ENCODE measurements at regions not wholly inside any gene's neighbourhood (a gene's known extent, or its start where the extent isn't known, plus 50 kb on each side); places are given as distances from the start of the nearest gene placed in this dataset.

- H3K27me3 ChIP-seq (ENCODE audit: control insufficient read depth, insufficient read depth, low read length), result no peaks in the 10 kb centered on the region
- no peak overlapping the region for H3K27ac ChIP-seq (ENCODE audit: low read length)
- H3K36me3 ChIP-seq (ENCODE audit: control insufficient read depth, low read depth, low read length), result no peaks in the 10 kb centered on the region
- no peaks in the 10 kb centered on the region for H3K9me3 ChIP-seq (ENCODE audit: control insufficient read depth, low read depth, low read length)
- H3K4me3 ChIP-seq (ENCODE audit: low read length), result no peak overlapping the region
- H3K4me1 ChIP-seq (ENCODE audit: control insufficient read depth, low read depth, low read length), result no peaks in the 10 kb centered on the region
- no peak overlapping the region for H3K9ac ChIP-seq (ENCODE audit: low read length)
Measured at GRCh38 chr12:67822826-67823225, 166.4 kb upstream of the IFNG-AS1 start.

GRCh38 chr12:67826148-67826547 lies 163.1 kb upstream of the IFNG-AS1 start:
- H3K27me3 ChIP-seq (ENCODE audit: control insufficient read depth, insufficient read depth, low read length), result no peaks in the 10 kb centered on the region
- H3K4me3 ChIP-seq (ENCODE audit: low read length), result no peak overlapping the region
- H3K27ac ChIP-seq (ENCODE audit: low read length), result no peak overlapping the region
- H3K36me3 ChIP-seq (ENCODE audit: control insufficient read depth, low read depth, low read length), result no peaks in the 10 kb centered on the region
- H3K4me1 ChIP-seq (ENCODE audit: control insufficient read depth, low read depth, low read length), result no peaks in the 10 kb centered on the region
- no peaks in the 10 kb centered on the region for H3K9me3 ChIP-seq (ENCODE audit: control insufficient read depth, low read depth, low read length)
- H3K9ac ChIP-seq (ENCODE audit: low read length), result no peak overlapping the region

- H3K27ac ChIP-seq (ENCODE audit: low read length), result no peak overlapping the region
- H3K27me3 ChIP-seq (ENCODE audit: control insufficient read depth, insufficient read depth, low read length), result no peaks in the 10 kb centered on the region
- H3K36me3 ChIP-seq (ENCODE audit: control insufficient read depth, low read depth, low read length), result no peaks in the 10 kb centered on the region
- no peak overlapping the region for H3K9ac ChIP-seq (ENCODE audit: low read length)
- no peaks in the 10 kb centered on the region for H3K4me1 ChIP-seq (ENCODE audit: control insufficient read depth, low read depth, low read length)
- no peak overlapping the region for H3K4me3 ChIP-seq (ENCODE audit: low read length)
- H3K9me3 ChIP-seq (ENCODE audit: control insufficient read depth, low read depth, low read length), result no peaks in the 10 kb centered on the region
Measured at GRCh38 chr12:67826946-67827720, 162.1 kb upstream of the IFNG-AS1 start.

GRCh38 chr12:67827820-67828383 lies 161.3 kb upstream of the IFNG-AS1 start:
- Histone ChIP-seq H3K9ac (ENCODE audit: low read length) (no peak overlapping the region), H3K27ac (ENCODE audit: low read length) (no peak overlapping the region), H3K4me3 (ENCODE audit: low read length) (no peak overlapping the region)

GRCh38 chr12:67829896-67830295 lies 159.4 kb upstream of the IFNG-AS1 start:
- no peaks in the 10 kb centered on the region for H3K9me3 ChIP-seq (ENCODE audit: control insufficient read depth, low read depth, low read length)
- H3K27me3 ChIP-seq (ENCODE audit: control insufficient read depth, insufficient read depth, low read length), result no peaks in the 10 kb centered on the region
- no peaks in the 10 kb centered on the region for H3K36me3 ChIP-seq (ENCODE audit: control insufficient read depth, low read depth, low read length)
- H3K4me3 ChIP-seq (ENCODE audit: low read length), result no peak overlapping the region
- H3K9ac ChIP-seq (ENCODE audit: low read length), result no peak overlapping the region
- H3K27ac ChIP-seq (ENCODE audit: low read length), result no peak overlapping the region
- H3K4me1 ChIP-seq (ENCODE audit: control insufficient read depth, low read depth, low read length), result no peaks in the 10 kb centered on the region

More at GRCh38 chr12:67827820-67828383, 161.3 kb upstream of the IFNG-AS1 start:
- no peaks in the 10 kb centered on the region for H3K27me3 ChIP-seq (ENCODE audit: control insufficient read depth, insufficient read depth, low read length)
- no peaks in the 10 kb centered on the region for H3K9me3 ChIP-seq (ENCODE audit: control insufficient read depth, low read depth, low read length)
- H3K4me1 ChIP-seq (ENCODE audit: control insufficient read depth, low read depth, low read length), result no peaks in the 10 kb centered on the region
- H3K36me3 ChIP-seq (ENCODE audit: control insufficient read depth, low read depth, low read length), result no peaks in the 10 kb centered on the region

- no peak overlapping the region for H3K4me3 ChIP-seq (ENCODE audit: low read length)
- no peaks in the 10 kb centered on the region for H3K36me3 ChIP-seq (ENCODE audit: control insufficient read depth, low read depth, low read length)
- no peaks in the 10 kb centered on the region for H3K27me3 ChIP-seq (ENCODE audit: control insufficient read depth, insufficient read depth, low read length)
- H3K4me1 ChIP-seq (ENCODE audit: control insufficient read depth, low read depth, low read length), result no peaks in the 10 kb centered on the region
- H3K9me3 ChIP-seq (ENCODE audit: control insufficient read depth, low read depth, low read length), result no peaks in the 10 kb centered on the region
- H3K27ac ChIP-seq (ENCODE audit: low read length), result no peak overlapping the region
- H3K9ac ChIP-seq (ENCODE audit: low read length), result no peak overlapping the region
Measured at GRCh38 chr12:67832155-67832554, 157.1 kb upstream of the IFNG-AS1 start.

- no peak overlapping the region for H3K4me3 ChIP-seq (ENCODE audit: low read length)
- no peaks in the 10 kb centered on the region for H3K27me3 ChIP-seq (ENCODE audit: control insufficient read depth, insufficient read depth, low read length)
- H3K36me3 ChIP-seq (ENCODE audit: control insufficient read depth, low read depth, low read length), result no peaks in the 10 kb centered on the region
- H3K4me1 ChIP-seq (ENCODE audit: control insufficient read depth, low read depth, low read length), result no peaks in the 10 kb centered on the region
- no peak overlapping the region for H3K9ac ChIP-seq (ENCODE audit: low read length)
- no peak overlapping the region for H3K27ac ChIP-seq (ENCODE audit: low read length)
- H3K9me3 ChIP-seq (ENCODE audit: control insufficient read depth, low read depth, low read length), result no peaks in the 10 kb centered on the region
Measured at GRCh38 chr12:67833602-67834001, 155.6 kb upstream of the IFNG-AS1 start.

- H3K36me3 ChIP-seq (ENCODE audit: control insufficient read depth, low read depth, low read length), result no peaks in the 10 kb centered on the region
- no peaks in the 10 kb centered on the region for H3K9me3 ChIP-seq (ENCODE audit: control insufficient read depth, low read depth, low read length)
- H3K27me3 ChIP-seq (ENCODE audit: control insufficient read depth, insufficient read depth, low read length), result no peaks in the 10 kb centered on the region
- H3K4me1 ChIP-seq (ENCODE audit: control insufficient read depth, low read depth, low read length), result no peaks in the 10 kb centered on the region
- no peak overlapping the region for H3K4me3 ChIP-seq (ENCODE audit: low read length)
- no peak overlapping the region for H3K27ac ChIP-seq (ENCODE audit: low read length)
- no peak overlapping the region for H3K9ac ChIP-seq (ENCODE audit: low read length)
Measured at GRCh38 chr12:67837876-67838275, 151.4 kb upstream of the IFNG-AS1 start.

- Histone ChIP-seq H3K27ac (ENCODE audit: low read length) (no peak overlapping the region), H3K4me1 (ENCODE audit: control insufficient read depth, low read depth, low read length) (no peaks in the 10 kb centered on the region), H3K9ac (ENCODE audit: low read length) (no peak overlapping the region), H3K27me3 (ENCODE audit: control insufficient read depth, insufficient read depth, low read length) (no peaks in the 10 kb centered on the region), H3K4me3 (ENCODE audit: low read length) (no peak overlapping the region), H3K36me3 (ENCODE audit: control insufficient read depth, low read depth, low read length) (no peaks in the 10 kb centered on the region), H3K9me3 (ENCODE audit: control insufficient read depth, low read depth, low read length) (no peaks in the 10 kb centered on the region)
Measured at GRCh38 chr12:67842124-67842523, 147.1 kb upstream of the IFNG-AS1 start.

- Histone ChIP-seq H3K4me3 (ENCODE audit: low read length) (no peak overlapping the region), H3K4me1 (ENCODE audit: control insufficient read depth, low read depth, low read length) (no peaks in the 10 kb centered on the region), H3K27ac (ENCODE audit: low read length) (no peak overlapping the region), H3K27me3 (ENCODE audit: control insufficient read depth, insufficient read depth, low read length) (no peaks in the 10 kb centered on the region), H3K9ac (ENCODE audit: low read length) (no peak overlapping the region), H3K36me3 (ENCODE audit: control insufficient read depth, low read depth, low read length) (no peaks in the 10 kb centered on the region), H3K9me3 (ENCODE audit: control insufficient read depth, low read depth, low read length) (no peaks in the 10 kb centered on the region)
Measured at GRCh38 chr12:67843257-67843656, 146.0 kb upstream of the IFNG-AS1 start.

GRCh38 chr12:67852701-67853100 lies 136.5 kb upstream of the IFNG-AS1 start:
- H3K4me3 ChIP-seq (ENCODE audit: low read length), result no peak overlapping the region
- H3K4me1 ChIP-seq (ENCODE audit: control insufficient read depth, low read depth, low read length), result no peaks in the 10 kb centered on the region
- no peak overlapping the region for H3K9ac ChIP-seq (ENCODE audit: low read length)

GRCh38 chr12:67853204-67853603 lies 136.0 kb upstream of the IFNG-AS1 start:
- Histone ChIP-seq H3K36me3 (ENCODE audit: control insufficient read depth, low read depth, low read length) (no peaks in the 10 kb centered on the region), H3K4me1 (ENCODE audit: control insufficient read depth, low read depth, low read length) (no peaks in the 10 kb centered on the region), H3K27ac (ENCODE audit: low read length) (no peak overlapping the region), H3K27me3 (ENCODE audit: control insufficient read depth, insufficient read depth, low read length) (no peaks in the 10 kb centered on the region), H3K9me3 (ENCODE audit: control insufficient read depth, low read depth, low read length) (peaks cover 8% of the 10 kb centered on the region), H3K4me3 (ENCODE audit: low read length) (no peak overlapping the region), H3K9ac (ENCODE audit: low read length) (no peak overlapping the region)

More at GRCh38 chr12:67852701-67853100, 136.5 kb upstream of the IFNG-AS1 start:
- peaks cover 8% of the 10 kb centered on the region for H3K9me3 ChIP-seq (ENCODE audit: control insufficient read depth, low read depth, low read length)
- H3K27ac ChIP-seq (ENCODE audit: low read length), result no peak overlapping the region
- H3K27me3 ChIP-seq (ENCODE audit: control insufficient read depth, insufficient read depth, low read length), result no peaks in the 10 kb centered on the region
- H3K36me3 ChIP-seq (ENCODE audit: control insufficient read depth, low read depth, low read length), result no peaks in the 10 kb centered on the region

All from iPS-18a (cell line).